Gastrocnemius medialis (tissue), 4 donors: ENCODE measurements at regions not wholly inside any gene's neighbourhood (a gene's known extent, or its start where the extent isn't known, plus 50 kb on each side); places are given as distances from the start of the nearest gene placed in this dataset.

Experiments used
- CTCF ChIP-seq, 5 experiments: fragments of 450-650 bp in 3 of 5; fragments of 200-600 bp in 2 of 5; sonication (generic) in 2 of 5; IDR thresholded peaks in 4 of 5; conservative IDR thresholded peaks in 1 of 5; 1 replicate in 4 of 5; 2 replicates in 1 of 5; pipeline ENCODE4 v1.5.1; 2016 to 2019; ENCODE audit warnings: antibody characterized with exemption in 5 of 5, mild to moderate bottlenecking in 3 of 5, moderate library complexity in 3 of 5
- POLR2A ChIP-seq, 2 donors: fragments of 450-650 bp; IDR thresholded peaks; one replicate each; pipeline ENCODE4 v1.6.1; 2017; ENCODE audit warnings: antibody characterized with exemption in 2 of 2, mild to moderate bottlenecking in 2 of 2, moderate library complexity in 2 of 2

GRCh38 chr2:225136552-225136951, 94.3 kb upstream of the DOCK10 start:
- TF ChIP-seq CTCF (IDR thresholded peaks at IDR 0.05 in 4 of 5, conservative IDR thresholded peaks at IDR 0.05 in 1 of 5) (no peak), POLR2A (IDR thresholded peaks at IDR 0.05) (no peak)
